DND-41 (cell line): ENCODE measurements at regions not wholly inside any gene's neighbourhood (a gene's known extent, or its start where the extent isn't known, plus 50 kb on each side); places are given as distances from the start of the nearest gene placed in this dataset.

Experiments
- CTCF ChIP-seq: IDR thresholded peaks from 2 replicates; pipeline ENCODE4 v1.5.1; 2012; ENCODE audit warnings: borderline replicate concordance, low read length, moderate library complexity, mild to moderate bottlenecking; ENCODE audit not compliant: poor library complexity, severe bottlenecking; ENCODE audit errors: extremely low read depth
- EZH2 ChIP-seq: IDR thresholded peaks from 3 replicates; pipeline ENCODE4 v1.6.1; 2012; ENCODE audit warnings: borderline replicate concordance, low read depth, mild to moderate bottlenecking, moderate library complexity, low read length, inconsistent platforms; ENCODE audit not compliant: severe bottlenecking

- TF ChIP-seq CTCF, result no peak
- no peak for TF ChIP-seq EZH2
Observed at GRCh38 chr13:44149821-44150220, 223.8 kb upstream of the SERP2 start.
